DOHH2 (cell line): ENCODE measurements at regions not wholly inside any gene's neighbourhood (a gene's known extent, or its start where the extent isn't known, plus 50 kb on each side); places are given as distances from the start of the nearest gene placed in this dataset.

Source experiments
- H3F3A ChIP-seq: fragments of 200-600 bp; sonication (generic), shearing (Covaris generic); 2 replicates; pipeline ENCODE4 v1.6.0; 2016; ENCODE audit warnings: antibody characterized with exemption, mild to moderate bottlenecking; ENCODE audit not compliant: control insufficient read depth, insufficient read depth
- H3K27ac ChIP-seq: fragments of 200-600 bp; sonication (generic); 2 replicates; pipeline ENCODE4 v1.5.1; 2014; ENCODE audit warnings: low read depth, mild to moderate bottlenecking, low read length, moderate library complexity
- H3K27me3 ChIP-seq: fragments of 200-600 bp; sonication (generic); 2 replicates; pipeline ENCODE4 v1.6.1; 2014; ENCODE audit warnings: mild to moderate bottlenecking, low read length, mixed read lengths; ENCODE audit not compliant: control insufficient read depth
- H3K36me3 ChIP-seq: fragments of 200-600 bp; sonication (generic); 2 replicates; pipeline ENCODE4 v1.6.1; 2014; ENCODE audit warnings: mild to moderate bottlenecking, low read length, moderate library complexity, mixed read lengths; ENCODE audit not compliant: control insufficient read depth
- H3K4me1 ChIP-seq: fragments of 200-600 bp; sonication (generic); 2 replicates; pipeline ENCODE4 v1.6.1; 2014; ENCODE audit warnings: mild to moderate bottlenecking, low read length, mixed read lengths; ENCODE audit not compliant: control insufficient read depth
- H3K4me2 ChIP-seq: fragments of 200-600 bp; sonication (generic); 2 replicates; pipeline ENCODE4 v1.6.0; 2014; ENCODE audit warnings: mild to moderate bottlenecking, low read length, moderate library complexity
- H3K4me3 ChIP-seq: fragments of 200-600 bp; sonication (generic); 2 replicates; pipeline ENCODE4 v1.5.1; 2014; ENCODE audit warnings: mild to moderate bottlenecking, low read length, mixed read lengths
- H3K79me2 ChIP-seq: fragments of 200-600 bp; sonication (generic); 2 replicates; pipeline ENCODE4 v1.6.1; 2014; ENCODE audit warnings: mild to moderate bottlenecking, low read length, mixed read lengths; ENCODE audit not compliant: control insufficient read depth
- H3K9me2 ChIP-seq: fragments of 200-600 bp; sonication (generic); replicated peaks from 2 replicates; pipeline ENCODE4 v1.6.1; 2014; ENCODE audit warnings: mild to moderate bottlenecking, low read length, mixed read lengths; ENCODE audit not compliant: control insufficient read depth
- H3K9me3 ChIP-seq: fragments of 200-600 bp; sonication (generic); 2 replicates; pipeline ENCODE4 v1.6.1; 2014; ENCODE audit warnings: antibody characterized with exemption, low read length, mixed read lengths; ENCODE audit not compliant: control insufficient read depth, insufficient read depth
- H4K20me1 ChIP-seq: fragments of 200-600 bp; sonication (generic); 2 replicates; pipeline ENCODE4 v1.6.0; 2014; ENCODE audit warnings: low read depth, mild to moderate bottlenecking, antibody characterized with exemption, low read length, moderate library complexity; ENCODE audit not compliant: control insufficient read depth, insufficient read depth
- CTCF ChIP-seq: fragments of 200-600 bp; sonication (generic); IDR thresholded peaks from one replicate; pipeline ENCODE4 v1.5.1; 2014; ENCODE audit warnings: antibody characterized with exemption, mild to moderate bottlenecking, low read depth, low read length; ENCODE audit not compliant: poor library complexity, severe bottlenecking
- EZH2phosphoT487 ChIP-seq: fragments of 200-600 bp; sonication (generic); IDR thresholded peaks from 2 replicates; pipeline ENCODE4 v1.6.1; 2017; ENCODE audit warnings: borderline replicate concordance, mild to moderate bottlenecking, antibody characterized with exemption, low read length, moderate library complexity, mixed read lengths

- H3K9me2 ChIP-seq, result no peaks in the 10 kb centered on the region
- H3F3A ChIP-seq, result no peaks in the 10 kb centered on the region
- no peaks in the 10 kb centered on the region for H3K4me1 ChIP-seq
- no peaks in the 10 kb centered on the region for H3K79me2 ChIP-seq
- H3K4me3 ChIP-seq, result no peak overlapping the region
- H3K9me3 ChIP-seq, result peaks cover 9% of the 10 kb centered on the region; the same call in 1 of the 2 replicates
- no peaks in the 10 kb centered on the region for H3K27me3 ChIP-seq
- H3K27ac ChIP-seq, result no peak overlapping the region
- H3K36me3 ChIP-seq, result no peaks in the 10 kb centered on the region
- TF ChIP-seq CTCF, result no peak
- no peak for TF ChIP-seq EZH2phosphoT487
- H4K20me1 ChIP-seq, result no peaks in the 10 kb centered on the region
- H3K4me2 ChIP-seq, result no peak overlapping the region
These were observed 976.4 kb downstream of the VRK1 start for GRCh38 chr14:97773598-97773997.

- H3K9me3 ChIP-seq, result no peaks in the 10 kb centered on the region
- no peak overlapping the region for H3K4me3 ChIP-seq
- H3K4me2 ChIP-seq, result no peak overlapping the region
- H3K27me3 ChIP-seq, result no peaks in the 10 kb centered on the region
- no peaks in the 10 kb centered on the region for H3K4me1 ChIP-seq
- no peak overlapping the region for H3K27ac ChIP-seq
- H4K20me1 ChIP-seq, result no peaks in the 10 kb centered on the region
- no peaks in the 10 kb centered on the region for H3K79me2 ChIP-seq
- H3K36me3 ChIP-seq, result no peaks in the 10 kb centered on the region
- TF ChIP-seq EZH2phosphoT487 (no peak), CTCF (no peak)
- no peaks in the 10 kb centered on the region for H3K9me2 ChIP-seq
- no peaks in the 10 kb centered on the region for H3F3A ChIP-seq
These were observed 979.8 kb downstream of the VRK1 start for GRCh38 chr14:97776890-97777558.

- Histone ChIP-seq H3K36me3 (no peaks in the 10 kb centered on the region), H3K9me2 (no peaks in the 10 kb centered on the region), H3K4me2 (no peak overlapping the region), H3K9me3 (no peaks in the 10 kb centered on the region), H3K79me2 (no peaks in the 10 kb centered on the region), H3K4me3 (no peak overlapping the region), H3K4me1 (no peaks in the 10 kb centered on the region), H3F3A (no peaks in the 10 kb centered on the region), H4K20me1 (no peaks in the 10 kb centered on the region), H3K27me3 (no peaks in the 10 kb centered on the region), H3K27ac (no peak overlapping the region)
- TF ChIP-seq EZH2phosphoT487 (no peak), CTCF (no peak)
These were observed 980.6 kb downstream of the VRK1 start for GRCh38 chr14:97777622-97778355.
